Spinal cord (tissue), 9 donors: ENCODE measurements at regions not wholly inside any gene's neighbourhood (a gene's known extent, or its start where the extent isn't known, plus 50 kb on each side); places are given as distances from the start of the nearest gene placed in this dataset.

Source experiments
- DNase-seq, 6 donors: peaks; one replicate each; pipeline versions ENCODE4 v3.0.0 to v3.0.0-alpha.2; 2013 to 2015; ENCODE audit warnings: low spot score in 6 of 6, low read depth in 4 of 6
- H3K27ac ChIP-seq: one replicate; pipeline ENCODE4 v1.5.1; 2013; ENCODE audit warnings: low read depth, low read length, control low read depth
- H3K27me3 ChIP-seq: one replicate; pipeline ENCODE4 v1.6.1; 2013; ENCODE audit warnings: low read length; ENCODE audit not compliant: control insufficient read depth, insufficient read depth
- H3K36me3 ChIP-seq: one replicate; pipeline ENCODE4 v1.6.1; 2013; ENCODE audit warnings: low read length; ENCODE audit not compliant: control insufficient read depth, insufficient read depth
- H3K4me1 ChIP-seq: one replicate; pipeline ENCODE4 v1.6.1; 2013; ENCODE audit warnings: low read length; ENCODE audit not compliant: control insufficient read depth, insufficient read depth
- H3K4me3 ChIP-seq: one replicate; pipeline ENCODE4 v1.5.1; 2013; ENCODE audit warnings: low read depth, low read length, control low read depth
- H3K9me3 ChIP-seq: one replicate; pipeline ENCODE4 v1.6.1; 2013; ENCODE audit warnings: low read length; ENCODE audit not compliant: control insufficient read depth, insufficient read depth
- WGBS: methylation state at CpG from one replicate; pipeline ENCODE4 v1.1.5; 2013; ENCODE audit warnings: missing lambda C conversion rate; ENCODE audit not compliant: insufficient coverage; 5-methylcytosine and 5-hydroxymethylcytosine counted together
- donor health status: healthy.

- Histone ChIP-seq H3K4me3 (no peak overlapping the region), H3K4me1 (no peaks in the 10 kb centered on the region), H3K9me3 (no peaks in the 10 kb centered on the region), H3K27ac (no peak overlapping the region), H3K36me3 (no peaks in the 10 kb centered on the region), H3K27me3 (no peaks in the 10 kb centered on the region)
- no peak for DNase-seq
- WGBS: 90% methylated on average over 2 of the region's 4 CpGs
Measured at GRCh38 chr1:99457381-99458165, 188.3 kb upstream of the PALMD start.

DNA sequence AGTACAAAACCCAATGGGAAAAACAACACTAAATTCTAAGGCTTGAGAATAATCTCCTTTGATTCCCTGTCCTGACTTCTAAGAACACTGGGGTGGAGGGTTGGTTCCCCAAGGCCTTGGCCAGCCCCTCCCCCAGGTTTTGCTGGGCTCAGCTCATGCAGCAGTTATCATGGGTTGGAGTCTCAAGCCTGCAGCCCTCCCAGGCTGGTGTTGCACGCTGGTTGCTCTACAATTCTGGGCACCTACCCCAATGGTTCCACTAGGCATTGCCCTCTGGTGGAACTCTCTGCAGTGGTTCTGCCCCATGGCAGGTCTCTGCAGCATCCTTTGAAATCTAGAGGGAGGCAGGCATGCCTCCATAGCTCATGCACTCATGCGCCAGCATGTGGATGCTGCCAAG, 184.4 kb upstream of the PALMD start:
- Histone ChIP-seq H3K4me1 (no peaks in the 10 kb centered on the region), H3K4me3 (no peak overlapping the region), H3K9me3 (no peaks in the 10 kb centered on the region), H3K36me3 (no peaks in the 10 kb centered on the region), H3K27me3 (no peaks in the 10 kb centered on the region), H3K27ac (no peak overlapping the region)
- 92% methylated on average over 2 of the region's 2 CpGs for WGBS
- DNase-seq: no peak

- Histone ChIP-seq H3K9me3 (no peaks in the 10 kb centered on the region), H3K4me1 (no peaks in the 10 kb centered on the region), H3K36me3 (no peaks in the 10 kb centered on the region), H3K4me3 (no peak overlapping the region), H3K27me3 (no peaks in the 10 kb centered on the region), H3K27ac (no peak overlapping the region)
- 75% methylated on average over 1 of the region's 1 CpG for WGBS
- no peak for DNase-seq
Measured at GRCh38 chr1:99464738-99465137, 181.2 kb upstream of the PALMD start.

DNA sequence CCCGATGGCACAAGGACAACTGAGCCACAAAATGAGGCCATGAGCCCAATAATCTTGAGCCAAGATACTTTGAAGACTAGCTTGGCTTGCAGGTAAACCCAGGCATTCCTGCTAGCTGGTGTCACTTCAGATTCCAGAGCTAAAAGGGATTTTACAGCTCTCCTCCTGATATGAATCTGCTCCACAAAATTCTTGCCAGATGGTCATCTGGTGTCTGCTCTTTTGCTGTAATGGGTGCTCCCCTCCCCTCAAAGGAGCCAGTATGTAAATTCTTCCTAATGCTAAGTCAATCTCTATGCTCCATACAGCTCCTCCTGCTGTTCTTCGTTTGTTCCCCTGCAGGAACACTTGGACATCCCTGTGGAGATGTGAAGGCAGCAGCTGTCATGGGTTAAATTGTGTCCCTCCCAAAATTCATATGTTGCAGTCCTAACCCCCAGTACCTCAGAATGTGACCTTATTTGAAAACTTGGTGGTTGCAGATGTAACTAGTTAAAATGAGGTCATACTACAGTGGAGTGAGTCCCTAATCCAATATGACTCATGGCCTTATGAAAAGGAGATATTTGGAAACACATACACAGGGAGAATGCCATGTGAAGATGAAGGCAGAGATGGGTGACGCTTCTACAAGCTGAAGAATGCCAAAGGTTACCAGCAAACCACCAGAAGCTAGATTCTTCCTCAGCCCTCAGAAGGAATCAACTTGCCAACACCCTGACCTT, 180.6 kb upstream of the PALMD start:
- no peak overlapping the region for H3K27ac ChIP-seq
- no peaks in the 10 kb centered on the region for H3K4me1 ChIP-seq
- WGBS: 80% methylated on average over 1 of the region's 3 CpGs
- no peaks in the 10 kb centered on the region for H3K9me3 ChIP-seq
- DNase-seq: no peak
- H3K27me3 ChIP-seq: no peaks in the 10 kb centered on the region
- no peaks in the 10 kb centered on the region for H3K36me3 ChIP-seq
- H3K4me3 ChIP-seq: no peak overlapping the region

GRCh38 chr1:99467645-99468044, 178.3 kb upstream of the PALMD start:
- Histone ChIP-seq H3K4me3 (no peak overlapping the region), H3K4me1 (no peaks in the 10 kb centered on the region), H3K27ac (no peak overlapping the region), H3K36me3 (no peaks in the 10 kb centered on the region), H3K9me3 (no peaks in the 10 kb centered on the region), H3K27me3 (no peaks in the 10 kb centered on the region)
- WGBS: 100% methylated on average over 1 of the region's 4 CpGs
- no peak for DNase-seq

DNA sequence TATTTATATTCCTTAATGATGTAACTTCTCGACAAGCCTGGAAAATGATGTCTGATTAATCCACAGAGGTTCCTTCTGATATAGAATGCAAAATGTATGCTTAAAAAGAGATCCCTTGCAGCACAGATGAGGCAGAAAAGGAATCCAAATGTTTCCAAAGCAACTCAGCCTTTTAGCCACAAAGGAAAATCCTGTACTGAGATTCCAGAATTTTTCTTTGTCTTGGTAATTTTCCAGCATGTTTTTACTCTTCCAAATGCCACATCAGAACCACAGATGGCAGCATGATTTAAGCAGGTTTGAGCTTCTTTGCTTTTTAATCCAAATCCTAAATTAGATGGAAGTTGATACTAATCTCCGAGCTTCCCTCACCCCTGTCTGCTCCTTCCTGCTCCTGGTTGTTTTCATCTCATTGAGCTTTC, 176.4 kb upstream of the PALMD start:
- 67% methylated on average over 1 of the region's 2 CpGs for WGBS
- no peaks in the 10 kb centered on the region for H3K9me3 ChIP-seq
- no peaks in the 10 kb centered on the region for H3K36me3 ChIP-seq
- no peaks in the 10 kb centered on the region for H3K27me3 ChIP-seq
- H3K4me3 ChIP-seq: no peak overlapping the region
- DNase-seq: peak in 2 of 6 donors; percentile 51 to 94
- no peaks in the 10 kb centered on the region for H3K4me1 ChIP-seq
- no peak overlapping the region for H3K27ac ChIP-seq

DNA sequence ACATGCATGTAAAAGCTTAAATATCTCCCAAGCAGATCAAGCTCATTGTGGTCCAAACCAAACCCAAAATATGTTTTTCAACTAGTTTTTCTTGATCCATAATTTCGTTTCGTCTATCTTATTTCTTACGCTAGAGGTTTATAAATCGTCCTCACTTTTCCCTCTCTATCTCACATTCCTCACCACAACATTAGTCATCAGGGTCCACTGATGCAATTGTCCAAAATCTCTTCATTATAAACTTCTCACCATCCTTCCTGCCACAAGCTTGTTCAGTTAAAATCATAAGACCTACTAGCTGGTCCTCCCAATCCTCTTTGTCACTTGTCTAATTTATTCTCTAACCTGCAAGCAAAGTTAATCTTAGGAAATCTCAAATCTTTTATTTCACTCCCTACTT, 173.0 kb upstream of the PALMD start:
- H3K27ac ChIP-seq: no peak overlapping the region
- DNase-seq: no peak
- no peaks in the 10 kb centered on the region for H3K4me1 ChIP-seq
- H3K4me3 ChIP-seq: no peak overlapping the region
- no peaks in the 10 kb centered on the region for H3K27me3 ChIP-seq
- WGBS: 97% methylated on average over 4 of the region's 4 CpGs
- no peaks in the 10 kb centered on the region for H3K9me3 ChIP-seq
- no peaks in the 10 kb centered on the region for H3K36me3 ChIP-seq

DNA sequence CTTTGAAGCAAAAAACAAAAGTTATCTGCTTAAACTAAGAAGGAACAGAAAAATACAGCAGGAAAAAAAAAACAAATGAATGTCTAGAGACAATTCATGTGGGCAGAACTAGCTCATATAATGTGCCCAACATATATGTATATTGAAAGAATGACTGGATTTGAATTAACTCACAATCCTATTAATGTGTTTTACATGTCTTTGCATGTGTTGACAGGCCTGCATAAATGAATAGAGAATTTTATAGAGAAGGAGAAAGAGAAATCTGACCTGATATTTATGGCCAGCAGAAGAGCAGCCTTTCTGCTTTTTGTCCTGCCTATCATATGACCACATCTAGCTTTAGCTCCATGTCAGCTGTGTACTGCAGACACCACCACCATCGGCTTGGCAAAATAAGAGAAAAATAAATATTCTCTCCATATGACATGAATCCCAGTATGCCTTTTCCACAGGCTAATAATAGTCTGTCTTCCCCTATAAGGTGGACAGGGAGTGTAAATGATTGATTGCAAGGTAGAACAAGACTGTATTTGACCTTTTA, 171.5 kb upstream of the PALMD start:
- no CpG with 5 or more reads among the region's 1 CpG for WGBS
- Histone ChIP-seq H3K9me3 (no peaks in the 10 kb centered on the region), H3K4me3 (no peak overlapping the region), H3K27me3 (no peaks in the 10 kb centered on the region), H3K27ac (no peak overlapping the region), H3K4me1 (no peaks in the 10 kb centered on the region), H3K36me3 (no peaks in the 10 kb centered on the region)
- no peak for DNase-seq

GRCh38 chr1:99476058-99476457, 169.9 kb upstream of the PALMD start:
- H3K27ac ChIP-seq: no peak overlapping the region

More at GRCh38 chr1:99476058-99476457, 169.9 kb upstream of the PALMD start:
- WGBS: 100% methylated on average over 2 of the region's 3 CpGs
- Histone ChIP-seq H3K36me3 (no peaks in the 10 kb centered on the region), H3K4me3 (no peak overlapping the region), H3K9me3 (no peaks in the 10 kb centered on the region), H3K27me3 (no peaks in the 10 kb centered on the region), H3K4me1 (no peaks in the 10 kb centered on the region)
- DNase-seq: no peak
